Spleen (tissue), 11 donors: ENCODE measurements at regions not wholly inside any gene's neighbourhood (a gene's known extent, or its start where the extent isn't known, plus 50 kb on each side); places are given as distances from the start of the nearest gene placed in this dataset.
A peak's percentile ranks its signal among the peaks of the same experiment; 100 is the strongest.

Experiments used
- DNase-seq: peaks from one replicate; pipeline ENCODE4 v3.0.0-alpha.2; 2020
- H3K27ac ChIP-seq, 8 donors: fragments of 200-600 bp; sonication (generic) in 7 of 8; 1 replicate in 4 of 8; 2 replicates in 4 of 8; pipeline versions ENCODE4 v1.5.0 to v1.8.0; 2016 to 2021; ENCODE audit warnings: inconsistent platforms in 4 of 8, mild to moderate bottlenecking in 4 of 8, moderate library complexity in 1 of 8
- H3K27me3 ChIP-seq, 7 donors: fragments of 200-600 bp; sonication (generic) in 6 of 7; replicated peaks in 1 of 7; 1 replicate in 4 of 7; 2 replicates in 3 of 7; pipeline versions ENCODE4 v1.5.0 to v1.8.0; 2016 to 2021; ENCODE audit warnings: inconsistent platforms in 3 of 7, mild to moderate bottlenecking in 1 of 7
- H3K36me3 ChIP-seq, 6 donors: fragments of 200-600 bp; sonication (generic) in 5 of 6; 1 replicate in 4 of 6; 2 replicates in 2 of 6; pipeline versions ENCODE4 v1.5.0 to v1.8.0; 2016 to 2021; ENCODE audit warnings: inconsistent platforms in 2 of 6
- H3K4me1 ChIP-seq, 6 donors: fragments of 200-600 bp; sonication (generic) in 5 of 6; 1 replicate in 3 of 6; 2 replicates in 3 of 6; pipeline versions ENCODE4 v1.5.0 to v1.8.0; 2016 to 2021; ENCODE audit warnings: inconsistent platforms in 3 of 6
- H3K4me3 ChIP-seq, 8 donors: fragments of 200-600 bp; sonication (generic) in 7 of 8; 1 replicate in 4 of 8; 2 replicates in 4 of 8; pipeline versions ENCODE4 v1.5.0 to v1.8.0; 2016 to 2021; ENCODE audit warnings: inconsistent platforms in 4 of 8, mild to moderate bottlenecking in 4 of 8, moderate library complexity in 2 of 8
- H3K9me3 ChIP-seq, 8 donors: fragments of 200-600 bp; sonication (generic) in 7 of 8; 1 replicate in 4 of 8; 2 replicates in 4 of 8; pipeline versions ENCODE4 v1.5.0 to v1.8.0; 2016 to 2021; ENCODE audit warnings: inconsistent platforms in 4 of 8
- CTCF ChIP-seq, 11 experiments: fragments of 200-600 bp in 7 of 11; fragments of 450-650 bp in 4 of 11; sonication (generic) in 4 of 11; IDR thresholded peaks in 8 of 11; conservative IDR thresholded peaks in 3 of 11; 1 replicate in 7 of 11; 2 replicates in 4 of 11; pipeline versions ENCODE4 v1.4.0 to v1.8.0; 2016 to 2021; ENCODE audit warnings: antibody characterized with exemption in 11 of 11, inconsistent platforms in 4 of 11, mild to moderate bottlenecking in 1 of 11
- POLR2A ChIP-seq, 3 donors: fragments of 450-650 bp; IDR thresholded peaks; one replicate each; pipeline ENCODE4 v1.5.1; 2017; ENCODE audit warnings: antibody characterized with exemption in 3 of 3, mild to moderate bottlenecking in 1 of 3
- POLR2AphosphoS5 ChIP-seq, 3 donors: sonication (generic); formaldehyde crosslinking; IDR thresholded peaks; one replicate each; pipeline ENCODE4 v1.5.1; 2017; ENCODE audit warnings: antibody characterized with exemption in 3 of 3
- WGBS, 5 donors: extraction: QIAGEN DNeasy Blood & Tissue Kit in 3 of 5; methylation state at CpG; one replicate each; pipeline versions ENCODE4 v1.1.5 to v1.1.7; 2013 to 2018; 5-methylcytosine and 5-hydroxymethylcytosine counted together
- intact Hi-C: fragments of 100-400 bp; cut with DNase I; formaldehyde crosslinking; loops from one replicate; pipeline ENCODE4 v1.15.0; 2023; ENCODE audit warnings: low total_unique reads
- donor health status: healthy with polysubstance abuse.
- donor health status: DM: no; HTN: no; CAD: no; lungs with moderate emphysema.
- donor health status: DM: no; HTN: no; CAD: no.
- donor health status: Bipolar disorder and iron deficiency.
- donor health status: healthy.
- donor health status: DM: no; HTN: no; CAD: no.
- donor health status: DM: yes; HTN: yes; CAD: no.

- Histone ChIP-seq H3K27me3 (no peaks in the 10 kb centered on the region), H3K36me3 (no peaks in the 10 kb centered on the region), H3K27ac (no peak overlapping the region), H3K4me1 (no peaks in the 10 kb centered on the region), H3K4me3 (no peak overlapping the region), H3K9me3 (no peaks in the 10 kb centered on the region)
- intact Hi-C loops: no loop called here
- DNase-seq: no peak
- TF ChIP-seq CTCF (IDR thresholded peaks at IDR 0.05 in 8 of 11, conservative IDR thresholded peaks at IDR 0.05 in 3 of 11) (no peak), POLR2AphosphoS5 (IDR thresholded peaks at IDR 0.05) (no peak), POLR2A (IDR thresholded peaks at IDR 0.05) (no peak)
Observed at GRCh38 chr1:177514207-177514606, 343.4 kb downstream of the BRINP2 start.

DNA sequence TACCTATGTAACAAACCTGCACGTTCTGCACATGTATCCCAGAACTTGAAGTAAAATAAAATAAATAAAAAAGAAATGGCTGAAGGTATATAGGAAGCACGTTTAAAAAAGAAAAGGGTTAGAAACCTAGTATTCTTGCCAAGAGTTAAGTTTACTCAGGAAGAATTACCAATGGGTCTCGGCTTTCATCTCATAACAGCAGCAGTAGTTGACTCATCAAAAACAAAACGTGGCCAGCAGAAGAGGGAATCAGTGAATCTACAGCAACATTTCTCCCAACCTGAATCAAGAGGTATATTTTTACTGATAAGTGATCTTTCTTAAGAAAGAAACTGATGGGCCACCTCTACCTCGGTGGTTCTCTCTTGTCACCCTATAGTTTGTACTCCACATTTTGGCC is 340.3 kb downstream of the BRINP2 start:
- no peak for TF ChIP-seq POLR2A (IDR thresholded peaks at IDR 0.05)
- intact Hi-C loops: no loop called here
- H3K4me1 ChIP-seq: no peaks in the 10 kb centered on the region
- no peak overlapping the region for H3K27ac ChIP-seq
- no peaks in the 10 kb centered on the region for H3K27me3 ChIP-seq
- H3K4me3 ChIP-seq: no peak overlapping the region
- no peak for DNase-seq
- H3K9me3 ChIP-seq: peaks cover 0 to 12% (median 7%) of the 10 kb centered on the region in 8 donors
- H3K36me3 ChIP-seq: no peaks in the 10 kb centered on the region
- WGBS, 5 donors: 71 to 85% (median 74%) methylated on average over 5 of the region's 5 CpGs

DNA sequence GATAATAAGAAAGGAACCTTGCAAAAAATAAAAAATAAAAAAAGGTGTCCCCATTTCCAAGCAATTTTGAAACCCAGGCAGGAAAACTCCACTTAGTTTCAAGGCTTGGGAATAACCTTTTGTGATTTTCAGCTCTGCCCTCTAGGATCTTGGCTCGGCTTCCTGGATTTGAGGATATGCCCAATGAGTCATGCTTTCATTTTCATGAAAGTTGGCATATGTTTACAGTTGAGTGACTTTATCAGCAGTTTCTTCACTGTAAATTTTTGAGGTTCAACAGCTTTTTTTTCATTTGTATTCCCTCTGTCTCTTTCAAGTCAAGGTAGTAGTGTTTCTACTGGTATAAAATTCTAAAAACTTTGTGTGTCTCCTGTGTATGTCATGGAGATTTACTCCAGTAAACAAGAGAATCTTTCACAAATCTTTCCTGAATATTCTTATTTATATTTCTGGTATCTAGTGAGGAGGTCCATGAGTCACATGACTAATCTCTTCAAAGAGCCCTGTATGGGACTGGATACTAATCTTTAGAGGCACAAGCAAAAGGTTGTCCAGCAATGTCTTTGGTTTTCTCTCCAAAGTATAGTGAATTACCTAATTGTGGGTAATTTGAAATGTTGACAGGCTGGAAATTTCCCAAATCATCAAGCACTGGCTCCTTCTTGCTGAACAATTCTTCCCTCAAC is 335.3 kb downstream of the BRINP2 start:
- no peak for DNase-seq
- intact Hi-C loops: no loop called here
- Histone ChIP-seq H3K4me1 (no peaks in the 10 kb centered on the region), H3K4me3 (no peak overlapping the region), H3K27ac (peak overlapping the region in 6 of 8 donors; percentile 23 to 66 (median 59)), H3K9me3 (peaks cover 0 to 27% (median 11%) of the 10 kb centered on the region in 8 donors), H3K27me3 (no peaks in the 10 kb centered on the region), H3K36me3 (no peaks in the 10 kb centered on the region)
- 42 to 81% (median 62%) methylated on average over 1 of the region's 1 CpG for WGBS, 5 donors
- no peak for TF ChIP-seq CTCF (IDR thresholded peaks at IDR 0.05 in 8 of 11, conservative IDR thresholded peaks at IDR 0.05 in 3 of 11)
- TF ChIP-seq POLR2AphosphoS5 (IDR thresholded peaks at IDR 0.05): no peak
- TF ChIP-seq POLR2A (IDR thresholded peaks at IDR 0.05): no peak

- no peak for TF ChIP-seq POLR2A (IDR thresholded peaks at IDR 0.05)
- no peak for TF ChIP-seq CTCF (IDR thresholded peaks at IDR 0.05 in 8 of 11, conservative IDR thresholded peaks at IDR 0.05 in 3 of 11)
- TF ChIP-seq POLR2AphosphoS5 (IDR thresholded peaks at IDR 0.05): no peak
- no peak for DNase-seq
- H3K27me3 ChIP-seq: no peaks in the 10 kb centered on the region
- WGBS, 5 donors: 71 to 80% (median 73%) methylated on average over 1 to 2 of the region's 2 CpGs
- H3K4me3 ChIP-seq: no peak overlapping the region
- peaks cover 0 to 45% (median 30%) of the 10 kb centered on the region in 8 donors for H3K9me3 ChIP-seq
- H3K4me1 ChIP-seq: no peaks in the 10 kb centered on the region
- no peak overlapping the region for H3K27ac ChIP-seq
- intact Hi-C loops: no loop called here
- H3K36me3 ChIP-seq: no peaks in the 10 kb centered on the region
Observed at GRCh38 chr1:177495878-177496277, 325.1 kb downstream of the BRINP2 start.
